GM12878 (cell line): ENCODE measurements at regions not wholly inside any gene's neighbourhood (a gene's known extent, or its start where the extent isn't known, plus 50 kb on each side); places are given as distances from the start of the nearest gene placed in this dataset.

Experiments
- ATAC-seq: fragments of 200-7000 bp; cut with Tn5 transposase; 3 replicates; pipeline ENCODE4 v1.9.1; 2020; ENCODE audit warnings: mild to moderate bottlenecking, moderate library complexity
- BruUV-seq: library from RNA; stranded (reverse); fragments of 400-500 nt; replicated peaks from 2 replicates; lab custom pipeline; 2021; lab: Mats Ljungman, UMichigan
- CTCF ChIA-PET: fragments of 300-600 bp; sonication (Branson Sonifier 250); formaldehyde crosslinking; extraction: SDS; loops from one replicate; lab custom pipeline; 2021; ENCODE audit warnings: inconsistent platforms; lab: Yijun Ruan, JAX
- POLR2A ChIA-PET: fragments of 350-600 bp; formaldehyde crosslinking; extraction: SDS; loops from one replicate; lab custom pipeline; 2021; ENCODE audit warnings: inconsistent platforms; lab: Charles Lee
- RAD21 ChIA-PET: fragments of 300-600 bp; sonication (Branson Sonifier 250); formaldehyde crosslinking; loops from one replicate; lab custom pipeline; 2023; ENCODE audit warnings: antibody characterized with exemption; ENCODE audit not compliant: unreplicated experiment; lab: Charles Lee
- SMC1A ChIA-PET: fragments of 300-600 bp; sonication (Branson Sonifier 250); formaldehyde crosslinking; loops from one replicate; lab custom pipeline; 2023; ENCODE audit not compliant: unreplicated experiment, uncharacterized antibody; lab: Charles Lee
- DNase-seq: peaks from one replicate; pipeline ENCODE4 v3.0.0-alpha.2; 2011; ENCODE audit warnings: low read depth, low spot score
- FAIRE-seq: peaks from 3 replicates; lab custom pipeline; 2011; peaks lifted over from hg19 to GRCh38; lab: Jason Lieb, UNC
- H2AFZ ChIP-seq: 2 replicates; pipeline ENCODE4 v1.6.0; 2011; ENCODE audit warnings: low read depth, low read length, control low read depth; ENCODE audit not compliant: control insufficient read depth
- H3K27ac ChIP-seq: 2 replicates; pipeline ENCODE4 v1.5.1; 2011; ENCODE audit warnings: control low read depth; ENCODE audit not compliant: control insufficient read depth, insufficient read depth
- H3K27me3 ChIP-seq, 2 experiments: replicated peaks in 1 of 2; 2 replicates each; pipeline versions ENCODE4 v1.6.0 to v1.6.1; 2011; ENCODE audit warnings: low read length in 1 of 2; ENCODE audit not compliant: control insufficient read depth in 2 of 2, insufficient read depth in 2 of 2
- H3K36me3 ChIP-seq, 2 experiments: 2 replicates each; pipeline ENCODE4 v1.5.1; 2011; ENCODE audit warnings: low read length in 1 of 2; ENCODE audit not compliant: control insufficient read depth in 2 of 2, insufficient read depth in 2 of 2
- H3K4me1 ChIP-seq: 2 replicates; pipeline ENCODE4 v1.6.1; 2011; ENCODE audit warnings: mild to moderate bottlenecking, low read length, moderate library complexity, mixed read lengths; ENCODE audit not compliant: control insufficient read depth, insufficient read depth
- H3K4me2 ChIP-seq: 2 replicates; pipeline ENCODE4 v1.6.0; 2011; ENCODE audit warnings: control low read depth; ENCODE audit not compliant: control insufficient read depth, insufficient read depth
- H3K4me3 ChIP-seq: fragments of 200-600 bp; sonication (generic); 2 replicates; pipeline ENCODE4 v1.5.1; 2016
- H3K79me2 ChIP-seq: 2 replicates; pipeline ENCODE4 v1.6.0; 2011; ENCODE audit warnings: low read length; ENCODE audit not compliant: control insufficient read depth, insufficient read depth
- H3K9ac ChIP-seq: 2 replicates; pipeline ENCODE4 v1.8.0; 2011; ENCODE audit warnings: low read length, control low read depth, mixed read lengths; ENCODE audit not compliant: control insufficient read depth, insufficient read depth
- H3K9me3 ChIP-seq: replicated peaks from 3 replicates; pipeline ENCODE4 v1.5.1; 2011; ENCODE audit warnings: mild to moderate bottlenecking, low read length; ENCODE audit not compliant: control insufficient read depth, insufficient read depth
- H4K20me1 ChIP-seq: 2 replicates; pipeline ENCODE4 v1.6.0; 2011; ENCODE audit not compliant: control insufficient read depth, insufficient read depth
- ATF3 ChIP-seq: IDR thresholded peaks from 2 replicates; pipeline ENCODE4 v1.6.1; 2011; ENCODE audit warnings: low read depth, mild to moderate bottlenecking, low read length, moderate library complexity, borderline replicate concordance; ENCODE audit errors: extremely low read depth
- GABPA ChIP-seq: IDR thresholded peaks from 2 replicates; pipeline ENCODE4 v1.6.1; 2014; ENCODE audit warnings: antibody characterized with exemption, low read depth, mild to moderate bottlenecking, inconsistent platforms
- IRF4 ChIP-seq: IDR thresholded peaks from 2 replicates; pipeline ENCODE4 v1.6.1; 2011; ENCODE audit warnings: low read depth, low read length
- MTA2 ChIP-seq: fragments of 450-650 bp; IDR thresholded peaks from 2 replicates; pipeline ENCODE4 v1.6.1; 2016; ENCODE audit warnings: low read depth, mild to moderate bottlenecking, moderate library complexity
- NR2C2 ChIP-seq: IDR thresholded peaks from 2 replicates; pipeline ENCODE4 v1.6.1; 2011; ENCODE audit warnings: borderline replicate concordance, low read depth; ENCODE audit not compliant: control insufficient read depth, insufficient read length
- NR2F1 ChIP-seq: fragments of 450-650 bp; conservative IDR thresholded peaks from 2 replicates; pipeline ENCODE4 v1.6.1; 2017; ENCODE audit warnings: mild to moderate bottlenecking
- YY1 ChIP-seq: IDR thresholded peaks from 2 replicates; pipeline ENCODE4 v1.6.1; 2011; ENCODE audit warnings: low read depth, mild to moderate bottlenecking, low read length
- ZBTB11 ChIP-seq: fragments of 450-650 bp; formaldehyde crosslinking; IDR thresholded peaks from 2 replicates; pipeline ENCODE4 v1.5.0; 2022; ENCODE audit warnings: mild to moderate bottlenecking, missing genetic modification characterization
- ZNF622 ChIP-seq: fragments of 450-650 bp; IDR thresholded peaks from 2 replicates; pipeline ENCODE4 v1.6.1; 2017; ENCODE audit warnings: mild to moderate bottlenecking, inconsistent platforms
- ZZZ3 ChIP-seq: IDR thresholded peaks from 2 replicates; pipeline ENCODE4 v1.6.1; 2011; ENCODE audit warnings: low read depth; ENCODE audit not compliant: control insufficient read depth, insufficient read length
- in situ Hi-C: fragments of 300-500 bp; cut with MboI; formaldehyde crosslinking; loops from 9 replicates; pipeline ENCODE4 v1.14.3; 2018; ENCODE audit warnings: mixed read lengths
- intact Hi-C: fragments of 100-400 bp; cut with micrococcal nuclease; formaldehyde crosslinking; loops from one replicate; pipeline ENCODE4 v1.14.2; 2022; ENCODE audit not compliant: unreplicated experiment
- TF ChIP-seq, protein P1 (sequence below): fragments of 450-650 bp; IDR thresholded peaks from 2 replicates; pipeline ENCODE4 v1.6.1; 2018; ENCODE audit warnings: borderline replicate concordance, mild to moderate bottlenecking; ENCODE audit not compliant: partially characterized antibody
- TF ChIP-seq, protein P2 (sequence below): IDR thresholded peaks from 2 replicates; pipeline ENCODE4 v1.6.1; 2011; ENCODE audit warnings: borderline replicate concordance, low read depth, mild to moderate bottlenecking, moderate library complexity, mixed read lengths, low read length; ENCODE audit not compliant: insufficient read depth; ENCODE audit errors: extremely low read length

DNA sequence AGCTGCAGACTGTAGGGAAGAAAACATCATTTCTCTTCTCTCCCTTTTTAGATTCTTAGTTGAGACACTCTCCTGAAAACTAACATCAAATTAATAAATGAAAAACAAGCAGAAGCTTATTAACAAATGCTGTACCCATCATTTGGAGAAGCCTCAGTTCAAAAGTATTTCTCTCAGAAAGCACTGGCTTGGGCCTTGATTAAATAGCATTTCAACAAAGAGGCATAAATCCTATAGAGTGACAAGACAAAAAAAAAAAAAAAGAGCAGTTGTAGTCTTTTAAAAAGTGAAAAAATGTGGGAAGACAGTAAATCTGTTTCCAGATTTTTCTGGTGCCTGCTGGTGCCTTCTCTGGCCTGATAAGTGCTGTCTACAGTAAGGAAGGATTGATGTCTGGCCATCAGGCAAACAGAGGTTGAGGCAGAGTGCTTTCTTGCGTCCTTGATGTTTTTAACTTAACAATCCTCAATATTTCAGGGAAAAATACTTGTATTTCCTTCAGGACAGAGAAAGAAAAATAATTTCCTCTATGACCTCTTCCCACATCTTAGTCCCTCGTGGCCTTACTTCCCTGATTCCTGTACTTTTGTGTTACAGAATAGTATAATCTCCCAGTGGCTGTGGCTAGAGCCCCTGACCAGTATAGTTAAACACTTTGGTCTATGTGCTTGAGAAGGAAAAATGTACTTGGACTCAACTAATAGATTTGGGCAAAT is 300.5 kb downstream of the HGF start (continued):
- TF ChIP-seq ZBTB11 (CRISPR knock-in tag), result no peak
- no peak for TF ChIP-seq GABPA
- no peak for TF ChIP-seq ZZZ3
- no peak for TF ChIP-seq YY1

DNA sequence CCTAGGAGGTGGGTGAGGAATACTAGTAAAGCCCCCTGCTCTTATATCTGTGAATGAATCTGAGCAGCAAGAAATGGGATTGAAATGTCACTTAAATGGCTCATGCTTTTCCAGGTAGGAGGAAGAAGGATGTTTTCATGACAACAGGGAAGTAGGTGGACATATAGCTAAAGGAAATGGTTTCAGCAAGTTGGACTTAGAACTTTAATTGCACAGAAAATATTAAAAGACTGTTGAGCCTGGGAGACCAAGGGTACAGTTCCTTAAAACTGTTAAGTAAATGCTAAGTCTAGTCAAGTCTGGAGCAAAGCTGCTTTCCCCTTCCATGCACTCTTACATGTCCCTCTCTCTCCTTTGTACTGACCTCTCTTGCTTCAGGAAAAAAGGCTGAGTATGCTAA is 301.3 kb downstream of the HGF start:
- H3K79me2 ChIP-seq, result no peaks in the 10 kb centered on the region
- in situ Hi-C loops, result no loop called here

More for the DNA sequence above, 301.3 kb downstream of the HGF start:
- no peaks in the 10 kb centered on the region for H4K20me1 ChIP-seq
- H2AFZ ChIP-seq, result no peak overlapping the region
- BruUV-seq, result no TSS peak
- RAD21 ChIA-PET, result interaction anchor here (2.4 kb wide), 1 partner anchor 769 kb away, joined by 8 read pairs; no protein-coding TSS in a partner anchor
- CTCF ChIA-PET, result interaction anchor here (0.7 to 4.6 kb wide), 8 partner anchors 8 to 1430 kb away, joined by 3 to 30 read pairs (median 6); no protein-coding TSS in a partner anchor
- TF ChIP-seq IRF4 (no peak), NR2C2 (no peak), ATF3 (no peak), MTA2 (no peak), NR2F1 (no peak), ZNF622 (no peak)
- TF ChIP-seq, protein P1, sequence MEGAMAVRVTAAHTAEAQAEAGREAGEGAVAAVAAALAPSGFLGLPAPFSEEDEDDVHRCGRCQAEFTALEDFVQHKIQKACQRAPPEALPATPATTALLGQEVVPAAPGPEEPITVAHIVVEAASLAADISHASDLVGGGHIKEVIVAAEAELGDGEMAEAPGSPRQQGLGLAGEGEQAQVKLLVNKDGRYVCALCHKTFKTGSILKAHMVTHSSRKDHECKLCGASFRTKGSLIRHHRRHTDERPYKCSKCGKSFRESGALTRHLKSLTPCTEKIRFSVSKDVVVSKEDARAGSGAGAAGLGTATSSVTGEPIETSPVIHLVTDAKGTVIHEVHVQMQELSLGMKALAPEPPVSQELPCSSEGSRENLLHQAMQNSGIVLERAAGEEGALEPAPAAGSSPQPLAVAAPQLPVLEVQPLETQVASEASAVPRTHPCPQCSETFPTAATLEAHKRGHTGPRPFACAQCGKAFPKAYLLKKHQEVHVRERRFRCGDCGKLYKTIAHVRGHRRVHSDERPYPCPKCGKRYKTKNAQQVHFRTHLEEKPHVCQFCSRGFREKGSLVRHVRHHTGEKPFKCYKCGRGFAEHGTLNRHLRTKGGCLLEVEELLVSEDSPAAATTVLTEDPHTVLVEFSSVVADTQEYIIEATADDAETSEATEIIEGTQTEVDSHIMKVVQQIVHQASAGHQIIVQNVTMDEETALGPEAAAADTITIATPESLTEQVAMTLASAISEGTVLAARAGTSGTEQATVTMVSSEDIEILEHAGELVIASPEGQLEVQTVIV, result no peak
- TF ChIP-seq, protein P2, sequence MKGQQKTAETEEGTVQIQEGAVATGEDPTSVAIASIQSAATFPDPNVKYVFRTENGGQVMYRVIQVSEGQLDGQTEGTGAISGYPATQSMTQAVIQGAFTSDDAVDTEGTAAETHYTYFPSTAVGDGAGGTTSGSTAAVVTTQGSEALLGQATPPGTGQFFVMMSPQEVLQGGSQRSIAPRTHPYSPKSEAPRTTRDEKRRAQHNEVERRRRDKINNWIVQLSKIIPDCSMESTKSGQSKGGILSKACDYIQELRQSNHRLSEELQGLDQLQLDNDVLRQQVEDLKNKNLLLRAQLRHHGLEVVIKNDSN, result no peak
- H3K9me3 ChIP-seq, result no peaks in the 10 kb centered on the region
- no peak overlapping the region for H3K4me3 ChIP-seq
- no peak for ATAC-seq
- no peaks in the 10 kb centered on the region for H3K36me3 ChIP-seq
- POLR2A ChIA-PET, result no interaction called here
- no peaks in the 10 kb centered on the region for H3K4me1 ChIP-seq
- H3K9ac ChIP-seq, result no peak overlapping the region
- intact Hi-C loops, result no loop called here
- DNase-seq, result no peak
- no peak for FAIRE-seq
- SMC1A ChIA-PET, result interaction anchor here (0.7 to 2.6 kb wide), 6 partner anchors 140 to 785 kb away, joined by 3 to 13 read pairs (median 4); no protein-coding TSS in a partner anchor
- no peaks in the 10 kb centered on the region; a peak in 1 of 4 replicates for H3K27me3 ChIP-seq
- no peak overlapping the region for H3K4me2 ChIP-seq
- H3K27ac ChIP-seq, result no peak overlapping the region
